Naive thymus-derived CD4-positive, alpha-beta T cell (primary cell): ENCODE measurements at regions not wholly inside any gene's neighbourhood (a gene's known extent, or its start where the extent isn't known, plus 50 kb on each side); places are given as distances from the start of the nearest gene placed in this dataset.

Source experiments
- ATAC-seq: fragments of 150-1000 bp; cut with Tn5 transposase; 2 replicates; pipeline ENCODE4 v1.10.0; 2021; ENCODE audit warnings: mild to moderate bottlenecking, moderate library complexity
- CTCF ChIA-PET: fragments of 350-600 bp; sonication (Branson Sonifier 250); formaldehyde crosslinking; loops from one replicate; lab custom pipeline; 2021; ENCODE audit warnings: antibody characterized with exemption; lab: Charles Lee
- POLR2A ChIA-PET: fragments of 350-600 bp; sonication (Branson Sonifier 250); formaldehyde crosslinking; loops from one replicate; lab custom pipeline; 2021; ENCODE audit warnings: antibody characterized with exemption, inconsistent platforms; lab: Charles Lee
- DNase-seq, 9 donors: peaks; one replicate each; pipeline versions ENCODE4 v3.0.0 to v3.0.0-alpha.2; 2020 to 2022; ENCODE audit warnings: mixed read lengths in 1 of 9
- H3K27ac ChIP-seq: one replicate; pipeline ENCODE4 v1.7.0; 2013; ENCODE audit warnings: mild to moderate bottlenecking, low read depth, low read length, moderate library complexity
- H3K27me3 ChIP-seq, 2 donors: one replicate each; pipeline ENCODE4 v1.7.0; 2013; ENCODE audit warnings: low read length in 2 of 2, mild to moderate bottlenecking in 2 of 2, moderate library complexity in 2 of 2; ENCODE audit not compliant: control insufficient read depth in 2 of 2, insufficient read depth in 2 of 2
- H3K36me3 ChIP-seq, 3 experiments: 1 replicate in 2 of 3; 2 replicates in 1 of 3; pipeline ENCODE4 v1.7.0; 2013; ENCODE audit warnings: low read length in 3 of 3, mild to moderate bottlenecking in 3 of 3, moderate library complexity in 1 of 3; ENCODE audit not compliant: insufficient read depth in 3 of 3, control insufficient read depth in 2 of 3
- H3K4me1 ChIP-seq, 2 donors: one replicate each; pipeline ENCODE4 v1.7.0; 2013; ENCODE audit warnings: low read length in 2 of 2, mild to moderate bottlenecking in 2 of 2, moderate library complexity in 1 of 2; ENCODE audit not compliant: control insufficient read depth in 2 of 2, insufficient read depth in 2 of 2
- H3K4me3 ChIP-seq: 2 replicates; pipeline ENCODE4 v1.7.0; 2013; ENCODE audit warnings: mild to moderate bottlenecking, low read length
- H3K9me3 ChIP-seq, 3 experiments: 1 replicate in 2 of 3; 2 replicates in 1 of 3; pipeline ENCODE4 v1.7.0; 2013; ENCODE audit warnings: low read length in 3 of 3; ENCODE audit not compliant: control insufficient read depth in 2 of 3
- H3K27ac Mint-ChIP-seq, 9 donors: one replicate each; pipeline ENCODE4 v1.8.0; 2020 to 2022; ENCODE audit warnings: mixed read lengths in 9 of 9, mild to moderate bottlenecking in 8 of 9, moderate library complexity in 5 of 9, inconsistent platforms in 2 of 9
- H3K27me3 Mint-ChIP-seq, 5 donors: one replicate each; pipeline ENCODE4 v1.8.0; 2021 to 2022; ENCODE audit warnings: mixed read lengths in 5 of 5, mild to moderate bottlenecking in 1 of 5
- H3K36me3 Mint-ChIP-seq, 5 donors: one replicate each; pipeline ENCODE4 v1.8.0; 2020 to 2022; ENCODE audit warnings: mixed read lengths in 5 of 5, mild to moderate bottlenecking in 3 of 5, inconsistent platforms in 1 of 5
- H3K4me1 Mint-ChIP-seq, 7 donors: one replicate each; pipeline ENCODE4 v1.8.0; 2020 to 2022; ENCODE audit warnings: mixed read lengths in 7 of 7, mild to moderate bottlenecking in 3 of 7, inconsistent platforms in 1 of 7
- H3K4me3 Mint-ChIP-seq, 10 donors: one replicate each; pipeline ENCODE4 v1.8.0; 2020 to 2022; ENCODE audit warnings: mild to moderate bottlenecking in 10 of 10, mixed read lengths in 10 of 10, moderate library complexity in 6 of 10, inconsistent platforms in 2 of 10
- H3K9me3 Mint-ChIP-seq, 11 donors: one replicate each; pipeline ENCODE4 v1.8.0; 2020 to 2022; ENCODE audit warnings: mixed read lengths in 11 of 11, mild to moderate bottlenecking in 4 of 11, inconsistent platforms in 1 of 11, moderate library complexity in 1 of 11
- intact Hi-C, 2 donors: fragments of 100-400 bp; cut with micrococcal nuclease; formaldehyde crosslinking; loops; one replicate each; pipeline ENCODE4 v1.15.1; 2023

DNA sequence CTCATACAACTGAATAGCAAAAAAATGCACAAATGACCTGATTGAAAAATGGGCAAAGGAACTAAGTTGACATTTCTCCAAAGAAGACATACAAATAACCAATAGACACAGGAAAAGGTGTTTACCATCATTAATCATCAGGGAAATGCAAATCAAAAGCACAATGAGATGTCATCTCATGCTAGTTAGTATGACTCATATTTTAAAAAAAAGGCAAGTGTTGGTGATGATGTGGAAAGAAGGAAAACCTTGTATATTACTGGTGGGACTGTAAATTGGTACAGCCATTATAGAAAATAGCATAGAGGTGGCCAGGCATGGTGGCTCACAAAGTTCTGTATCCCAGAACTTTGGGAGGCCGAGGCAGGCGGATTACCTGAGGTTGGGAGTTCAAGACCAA is 232.5 kb upstream of the ZFHX3 start:
- no peak overlapping the region for H3K27ac Mint-ChIP-seq

DNA sequence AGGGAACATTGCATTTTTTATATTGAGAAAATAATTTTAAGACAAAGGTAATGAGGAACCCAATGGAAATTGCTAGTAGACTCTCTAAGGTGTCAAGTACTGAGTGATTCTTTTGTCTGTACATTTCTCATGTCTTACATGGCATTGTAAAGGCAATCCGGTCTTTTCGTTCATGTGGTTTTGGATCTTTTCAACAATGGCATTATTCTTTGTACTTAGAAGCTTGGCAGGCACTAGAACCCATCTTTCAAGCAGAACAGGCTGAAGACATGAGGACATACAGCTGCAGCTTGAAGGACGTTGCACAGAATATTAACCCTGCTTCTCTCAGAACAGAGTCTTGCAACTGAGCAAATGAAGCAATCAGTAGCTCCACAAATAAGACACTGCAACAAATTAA is 231.5 kb upstream of the ZFHX3 start:
- intact Hi-C loops: no loop called here
- no peaks in the 10 kb centered on the region for H3K4me1 ChIP-seq
- H3K36me3 Mint-ChIP-seq: peaks cover 0 to 6% (median 0%) of the 10 kb centered on the region in 5 donors
- DNase-seq: no peak
- H3K9me3 Mint-ChIP-seq: peaks cover 0 to 17% (median 2%) of the 10 kb centered on the region in 11 donors
- no peaks in the 10 kb centered on the region for H3K4me1 Mint-ChIP-seq
- no peak overlapping the region for H3K4me3 Mint-ChIP-seq
- H3K27me3 Mint-ChIP-seq: peaks cover 0 to 12% (median 4%) of the 10 kb centered on the region in 5 donors
- ATAC-seq: no peak
- H3K4me3 ChIP-seq: no peak overlapping the region
- H3K9me3 ChIP-seq: no peaks in the 10 kb centered on the region
- POLR2A ChIA-PET: no interaction called here
- H3K27me3 ChIP-seq: no peaks in the 10 kb centered on the region
- CTCF ChIA-PET: no interaction called here
- H3K27ac ChIP-seq: no peak overlapping the region
- no peak overlapping the region for H3K27ac Mint-ChIP-seq
- no peaks in the 10 kb centered on the region for H3K36me3 ChIP-seq

More for the DNA sequence above, 232.5 kb upstream of the ZFHX3 start:
- Histone ChIP-seq H3K9me3 (no peaks in the 10 kb centered on the region), H3K36me3 (no peaks in the 10 kb centered on the region), H3K4me1 (no peaks in the 10 kb centered on the region), H3K27me3 (no peaks in the 10 kb centered on the region), H3K4me3 (no peak overlapping the region), H3K27ac (no peak overlapping the region)
- Mint-ChIP-seq H3K9me3 (peaks cover 0 to 17% (median 2%) of the 10 kb centered on the region in 11 donors), H3K4me1 (no peaks in the 10 kb centered on the region), H3K4me3 (no peak overlapping the region), H3K27me3 (peaks cover 0 to 15% (median 4%) of the 10 kb centered on the region in 5 donors), H3K36me3 (peaks cover 0 to 6% (median 0%) of the 10 kb centered on the region in 5 donors)
- CTCF ChIA-PET: no interaction called here
- DNase-seq (no peak), ATAC-seq (no peak)
- POLR2A ChIA-PET: no interaction called here
- intact Hi-C loops: no loop called here

DNA sequence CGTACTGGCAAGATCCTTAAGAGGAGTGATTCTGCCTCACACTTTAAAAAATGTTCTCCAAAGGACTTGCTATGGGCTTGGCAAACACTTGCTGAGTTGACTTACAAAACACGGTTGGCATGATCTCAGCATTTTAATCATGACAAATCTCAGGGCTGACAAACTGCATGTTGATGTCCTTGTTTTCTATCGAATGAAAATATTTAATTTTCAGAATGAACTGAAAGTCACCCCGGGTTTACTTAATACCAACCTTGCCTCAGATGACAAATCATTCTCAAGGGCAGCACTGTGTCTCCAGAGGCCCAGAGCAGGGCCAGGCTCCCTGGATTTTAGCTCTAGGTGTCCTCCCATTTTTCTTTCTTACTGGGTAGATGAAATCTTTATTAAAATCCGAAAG is 229.1 kb upstream of the ZFHX3 start:
- Mint-ChIP-seq H3K4me3 (no peak overlapping the region), H3K9me3 (peaks cover 0 to 11% (median 2%) of the 10 kb centered on the region in 11 donors), H3K36me3 (peaks cover 0 to 6% (median 0%) of the 10 kb centered on the region in 5 donors), H3K4me1 (no peaks in the 10 kb centered on the region), H3K27ac (no peak overlapping the region), H3K27me3 (peaks cover 0 to 12% (median 4%) of the 10 kb centered on the region in 5 donors)
- Histone ChIP-seq H3K36me3 (no peaks in the 10 kb centered on the region), H3K4me3 (no peak overlapping the region), H3K27ac (no peak overlapping the region), H3K4me1 (no peaks in the 10 kb centered on the region), H3K9me3 (no peaks in the 10 kb centered on the region), H3K27me3 (no peaks in the 10 kb centered on the region)
- intact Hi-C loops: no loop called here
- no peak for DNase-seq
- ChIA-PET POLR2A (no interaction called here), CTCF (no interaction called here)
- no peak for ATAC-seq

DNA sequence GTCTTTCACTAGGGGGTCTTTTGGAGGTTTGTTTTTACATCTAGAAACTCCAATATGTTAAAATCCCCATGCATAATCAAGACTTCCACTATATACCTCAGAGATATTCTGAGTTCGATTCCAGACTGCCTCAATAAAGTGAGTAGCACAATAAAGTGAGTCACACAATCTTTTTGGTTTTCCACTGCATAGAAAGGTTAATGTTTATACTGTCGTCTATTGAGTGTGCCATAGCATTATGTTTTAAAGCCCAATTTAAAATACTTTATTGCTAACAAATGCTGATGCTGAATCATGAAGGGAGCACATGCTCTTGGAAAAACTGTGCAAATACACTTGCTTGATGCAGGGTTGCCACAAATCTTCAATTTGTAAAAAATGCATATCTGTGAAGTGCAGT is 227.5 kb upstream of the ZFHX3 start:
- H3K4me3 ChIP-seq: no peak overlapping the region
- no peaks in the 10 kb centered on the region for H3K4me1 ChIP-seq
- H3K4me1 Mint-ChIP-seq: no peaks in the 10 kb centered on the region
- ChIA-PET POLR2A (no interaction called here), CTCF (no interaction called here)
- H3K9me3 Mint-ChIP-seq: peaks cover 0 to 9% (median 2%) of the 10 kb centered on the region in 11 donors
- H3K27ac Mint-ChIP-seq: no peak overlapping the region
- H3K27ac ChIP-seq: no peak overlapping the region
- H3K27me3 ChIP-seq: no peaks in the 10 kb centered on the region
- intact Hi-C loops: no loop called here
- H3K4me3 Mint-ChIP-seq: no peak overlapping the region
- H3K9me3 ChIP-seq: no peaks in the 10 kb centered on the region
- no peaks in the 10 kb centered on the region for H3K36me3 ChIP-seq
- H3K27me3 Mint-ChIP-seq: peaks cover 0 to 9% (median 4%) of the 10 kb centered on the region in 5 donors
- ATAC-seq (no peak), DNase-seq (no peak)
- peaks cover 0 to 6% (median 0%) of the 10 kb centered on the region in 5 donors for H3K36me3 Mint-ChIP-seq

DNA sequence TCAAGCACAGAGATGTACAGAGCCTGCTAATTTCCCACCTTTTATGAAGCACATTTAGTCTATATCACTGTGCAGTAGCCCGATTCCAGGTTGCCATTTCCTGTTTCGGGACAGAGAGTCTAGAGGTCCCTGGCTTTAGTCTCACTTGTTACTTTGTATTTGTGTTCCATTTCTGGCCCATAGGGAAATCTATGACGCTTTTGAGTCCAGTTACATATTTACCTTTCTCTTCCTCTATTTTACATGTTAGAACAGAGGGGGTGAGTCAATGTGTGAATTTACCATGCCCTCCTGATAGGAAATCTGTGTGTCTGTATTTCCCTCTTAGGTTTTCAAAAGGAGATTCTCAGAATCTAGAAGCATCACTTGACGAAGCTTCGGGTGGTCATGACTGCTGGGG is 227.1 kb upstream of the ZFHX3 start:
- peaks cover 0 to 9% (median 2%) of the 10 kb centered on the region in 11 donors for H3K9me3 Mint-ChIP-seq
- no peak overlapping the region for H3K4me3 Mint-ChIP-seq
- no peak overlapping the region for H3K27ac Mint-ChIP-seq
- H3K4me1 Mint-ChIP-seq: no peaks in the 10 kb centered on the region
- DNase-seq (no peak), ATAC-seq (no peak)
- intact Hi-C loops: no loop called here
- Histone ChIP-seq H3K9me3 (no peaks in the 10 kb centered on the region), H3K27me3 (no peaks in the 10 kb centered on the region), H3K27ac (no peak overlapping the region), H3K36me3 (no peaks in the 10 kb centered on the region), H3K4me1 (no peaks in the 10 kb centered on the region), H3K4me3 (no peak overlapping the region)
- CTCF ChIA-PET: no interaction called here
- H3K27me3 Mint-ChIP-seq: peaks cover 0 to 5% (median 2%) of the 10 kb centered on the region in 5 donors
- H3K36me3 Mint-ChIP-seq: peaks cover 0 to 2% (median 0%) of the 10 kb centered on the region in 5 donors
- POLR2A ChIA-PET: no interaction called here

DNA sequence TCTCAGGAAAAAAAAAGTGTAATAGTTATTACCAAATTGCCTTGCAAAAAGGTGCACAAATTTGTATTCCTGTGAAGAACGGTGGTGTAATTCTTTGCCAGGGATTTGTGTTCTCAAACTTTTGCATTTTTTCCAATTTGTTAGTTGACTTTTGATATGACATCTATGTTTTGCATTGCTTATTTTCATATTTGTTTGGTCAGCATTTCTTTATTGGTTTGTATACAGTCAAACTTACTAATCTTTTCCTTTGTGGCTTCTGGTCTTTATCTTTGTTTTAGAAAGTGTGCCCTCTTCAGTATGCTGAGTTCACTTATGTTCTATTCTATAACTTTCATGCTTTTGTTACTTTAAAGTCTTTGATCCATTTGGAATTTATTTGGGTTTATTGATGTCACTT is 226.2 kb upstream of the ZFHX3 start:
- Histone ChIP-seq H3K4me1 (no peaks in the 10 kb centered on the region), H3K27ac (no peak overlapping the region), H3K36me3 (no peaks in the 10 kb centered on the region), H3K4me3 (no peak overlapping the region), H3K27me3 (no peaks in the 10 kb centered on the region), H3K9me3 (no peaks in the 10 kb centered on the region)
- ChIA-PET CTCF (no interaction called here), POLR2A (no interaction called here)
- no peak overlapping the region for H3K27ac Mint-ChIP-seq
- H3K9me3 Mint-ChIP-seq: peaks cover 0 to 8% (median 0%) of the 10 kb centered on the region in 11 donors
- ATAC-seq: no peak
- no peak for DNase-seq
- H3K4me3 Mint-ChIP-seq: no peak overlapping the region
- no peaks in the 10 kb centered on the region for H3K4me1 Mint-ChIP-seq
- peaks cover 0 to 4% (median 0%) of the 10 kb centered on the region in 5 donors for H3K27me3 Mint-ChIP-seq
- intact Hi-C loops: no loop called here
- H3K36me3 Mint-ChIP-seq: no peaks in the 10 kb centered on the region

DNA sequence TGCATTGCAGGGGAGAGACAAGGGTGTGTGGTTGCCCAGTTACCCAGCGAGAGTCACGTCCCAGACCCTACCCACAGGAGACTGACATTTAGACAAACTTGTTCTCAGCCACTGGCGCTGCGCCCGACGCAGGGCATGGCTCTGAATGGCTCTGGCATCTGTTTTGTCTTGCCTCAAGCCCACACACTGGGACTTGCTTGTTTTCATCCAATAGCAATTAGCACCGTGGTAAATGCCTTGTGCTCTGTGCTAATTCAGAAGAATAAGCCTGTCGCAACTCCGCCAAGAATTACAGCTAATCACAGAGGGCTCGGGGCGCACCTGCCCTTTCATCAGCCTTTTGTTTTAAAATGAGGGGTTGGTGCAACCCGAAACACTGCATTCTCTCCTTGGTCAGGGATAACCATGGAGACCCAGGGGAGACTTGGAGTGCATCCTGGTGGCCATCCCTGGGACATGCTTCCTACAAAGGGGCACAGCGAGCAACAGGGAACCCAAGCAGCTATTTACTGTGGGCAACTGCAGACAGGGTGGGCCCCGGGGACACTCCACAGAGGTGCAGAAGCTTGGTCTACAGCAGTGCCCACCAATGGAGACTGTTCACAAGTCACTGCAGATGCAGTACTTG is 220.6 kb upstream of the ZFHX3 start:
- H3K27me3 Mint-ChIP-seq: peaks cover 0 to 11% (median 6%) of the 10 kb centered on the region in 5 donors
- H3K4me1 Mint-ChIP-seq: no peaks in the 10 kb centered on the region
- no peak overlapping the region for H3K4me3 ChIP-seq
- no peaks in the 10 kb centered on the region for H3K36me3 ChIP-seq
- no peak overlapping the region for H3K27ac ChIP-seq
- H3K36me3 Mint-ChIP-seq: no peaks in the 10 kb centered on the region
- POLR2A ChIA-PET: no interaction called here
- no peak overlapping the region for H3K4me3 Mint-ChIP-seq
- intact Hi-C loops: no loop called here
- H3K27me3 ChIP-seq: no peaks in the 10 kb centered on the region
- H3K4me1 ChIP-seq: no peaks in the 10 kb centered on the region
- peaks cover 0 to 7% (median 3%) of the 10 kb centered on the region in 11 donors for H3K9me3 Mint-ChIP-seq
- CTCF ChIA-PET: no interaction called here
- ATAC-seq: no peak
- no peaks in the 10 kb centered on the region for H3K9me3 ChIP-seq
- no peak for DNase-seq
- no peak overlapping the region for H3K27ac Mint-ChIP-seq
